GM21381 (cell line): ENCODE measurements at regions not wholly inside any gene's neighbourhood (a gene's known extent, or its start where the extent isn't known, plus 50 kb on each side); places are given as distances from the start of the nearest gene placed in this dataset.

ENCODE experiments used
- ATAC-seq: cut with Tn5 transposase; IDR thresholded peaks from one replicate; pipeline ENCODE4 v1.9.1; 2021; ENCODE audit warnings: mild to moderate bottlenecking, moderate library complexity; ENCODE audit not compliant: unreplicated experiment

GRCh38 chr4:67051000-67051789 lies 494.1 kb downstream of the CENPC start:
- no peak for ATAC-seq

- ATAC-seq, result no peak
Measured at GRCh38 chr4:67049446-67049845, 495.9 kb downstream of the CENPC start.

GRCh38 chr4:67048530-67048929 lies 496.8 kb downstream of the CENPC start:
- no peak for ATAC-seq

GRCh38 chr4:67040315-67040714 lies 505.0 kb downstream of the CENPC start:
- no peak for ATAC-seq

GRCh38 chr4:67038228-67038566 lies 507.1 kb downstream of the CENPC start:
- no peak for ATAC-seq

GRCh38 chr4:67037504-67038227 lies 507.6 kb downstream of the CENPC start:
- no peak for ATAC-seq

- no peak for ATAC-seq
Measured at GRCh38 chr4:67036791-67037190, 508.5 kb downstream of the CENPC start.

GRCh38 chr4:67035986-67036385 lies 509.3 kb downstream of the CENPC start:
- ATAC-seq, result no peak

- ATAC-seq, result no peak
Measured at GRCh38 chr4:67035501-67035900, 509.8 kb downstream of the CENPC start.

- ATAC-seq, result no peak
Measured at GRCh38 chr4:67030636-67031035, 514.7 kb downstream of the CENPC start.

GRCh38 chr4:67020438-67020797 lies 524.9 kb downstream of the CENPC start:
- no peak for ATAC-seq

- ATAC-seq, result no peak
Measured at GRCh38 chr4:67019686-67020437, 525.4 kb downstream of the CENPC start.

GRCh38 chr4:67014592-67014991 lies 530.7 kb downstream of the CENPC start:
- no peak for ATAC-seq

- no peak for ATAC-seq
Measured at GRCh38 chr4:67006791-67007190, 538.5 kb downstream of the CENPC start.

- ATAC-seq, result no peak
Measured at GRCh38 chr4:66991521-66991920, 553.8 kb downstream of the CENPC start.

- ATAC-seq, result no peak
Measured at GRCh38 chr4:66974665-66975064, 570.6 kb downstream of the CENPC start.

- no peak for ATAC-seq
Measured at GRCh38 chr4:66972087-66972486, 573.2 kb downstream of the CENPC start.

- no peak for ATAC-seq
Measured at GRCh38 chr4:66964467-66964866, 580.8 kb downstream of the CENPC start.

GRCh38 chr4:66963084-66963483 lies 582.2 kb downstream of the CENPC start:
- ATAC-seq, result no peak

GRCh38 chr4:66959207-66959606 lies 586.1 kb downstream of the CENPC start:
- no peak for ATAC-seq

- no peak for ATAC-seq
Measured at GRCh38 chr4:66956852-66957251, 588.5 kb downstream of the CENPC start.

- ATAC-seq, result no peak
Measured at GRCh38 chr4:66956426-66956825, 588.9 kb downstream of the CENPC start.
